GM15510 (cell line): ENCODE measurements at regions not wholly inside any gene's neighbourhood (a gene's known extent, or its start where the extent isn't known, plus 50 kb on each side); places are given as distances from the start of the nearest gene placed in this dataset.

ENCODE experiments used
- POLR2A ChIP-seq: IDR thresholded peaks from 3 replicates; pipeline ENCODE4 v1.6.1; 2011; ENCODE audit warnings: borderline replicate concordance; ENCODE audit not compliant: insufficient read length; ENCODE audit errors: extremely low read depth

DNA sequence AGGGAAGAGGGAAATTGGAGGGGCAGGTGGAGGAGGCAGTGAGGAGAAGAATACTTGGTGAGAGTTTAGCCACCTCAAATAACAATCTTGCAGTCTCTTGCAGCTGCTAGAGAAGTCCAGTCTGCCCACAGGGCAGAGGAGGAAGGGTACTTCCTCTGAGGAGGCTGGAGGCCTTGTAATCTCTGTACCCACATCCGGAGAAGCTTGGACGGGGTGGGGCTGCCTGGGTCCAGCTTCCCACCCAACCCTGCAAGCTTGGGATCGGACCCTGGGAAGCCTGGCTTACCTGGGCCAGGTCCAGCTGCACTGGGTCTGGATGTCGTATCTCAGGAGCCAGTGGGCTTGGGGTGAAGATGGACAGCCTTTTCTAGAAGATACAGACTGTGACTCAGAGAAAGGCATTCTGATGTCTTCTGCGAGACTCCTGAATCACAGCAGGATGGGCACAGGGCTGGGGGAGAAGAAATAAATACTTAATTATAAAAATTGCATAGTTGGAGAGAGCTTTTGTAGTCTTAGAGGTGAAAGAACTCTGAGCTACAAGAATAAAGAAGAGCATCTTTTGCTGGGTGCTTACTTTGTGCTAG is 111.8 kb upstream of the JUN start:
- TF ChIP-seq POLR2A: no peak

DNA sequence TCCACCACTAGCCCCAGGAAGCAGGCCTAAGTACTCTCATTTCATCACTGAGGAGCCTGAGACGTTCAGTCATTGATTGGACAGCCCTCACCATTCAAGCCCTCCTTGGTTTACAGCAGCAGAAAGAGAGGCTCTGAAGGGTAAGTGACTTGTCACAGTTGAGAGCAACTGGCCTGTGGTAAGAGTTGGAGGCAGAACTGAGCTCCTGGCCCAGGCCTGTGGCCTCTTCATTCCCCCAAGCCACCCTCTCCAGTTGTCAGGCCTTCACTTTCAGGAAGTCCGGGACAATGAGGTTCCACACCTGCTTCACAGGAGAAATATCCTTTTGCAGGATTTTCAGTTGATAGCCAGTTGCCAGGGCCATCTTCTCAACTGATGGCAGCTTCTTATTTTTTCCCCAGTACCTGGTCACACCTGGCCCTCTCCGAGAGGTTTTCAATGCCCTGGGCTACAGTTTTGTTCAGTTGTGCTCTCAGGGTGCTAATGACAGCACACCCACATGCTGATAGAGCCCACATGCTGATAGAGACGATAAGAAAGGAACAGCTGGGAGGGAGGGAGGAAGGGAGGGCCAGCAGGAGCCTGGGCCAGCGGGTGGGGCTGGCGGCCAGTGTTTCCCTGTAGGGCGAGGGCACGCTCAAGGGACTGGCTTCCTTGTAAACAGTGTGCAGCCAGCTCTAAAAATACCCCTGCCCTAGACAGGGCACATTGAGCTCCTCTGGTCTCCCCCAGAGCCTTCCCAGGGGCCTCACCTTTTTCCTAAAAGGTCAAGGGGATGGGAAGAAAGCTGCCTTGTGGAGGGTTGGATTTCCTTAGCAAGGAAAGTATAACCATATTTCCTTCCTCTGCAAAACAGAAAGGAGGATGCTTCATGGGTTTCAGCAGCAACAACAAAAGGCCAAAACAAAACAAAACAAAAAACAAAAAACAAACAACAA is 112.7 kb upstream of the JUN start:
- no peak for TF ChIP-seq POLR2A

DNA sequence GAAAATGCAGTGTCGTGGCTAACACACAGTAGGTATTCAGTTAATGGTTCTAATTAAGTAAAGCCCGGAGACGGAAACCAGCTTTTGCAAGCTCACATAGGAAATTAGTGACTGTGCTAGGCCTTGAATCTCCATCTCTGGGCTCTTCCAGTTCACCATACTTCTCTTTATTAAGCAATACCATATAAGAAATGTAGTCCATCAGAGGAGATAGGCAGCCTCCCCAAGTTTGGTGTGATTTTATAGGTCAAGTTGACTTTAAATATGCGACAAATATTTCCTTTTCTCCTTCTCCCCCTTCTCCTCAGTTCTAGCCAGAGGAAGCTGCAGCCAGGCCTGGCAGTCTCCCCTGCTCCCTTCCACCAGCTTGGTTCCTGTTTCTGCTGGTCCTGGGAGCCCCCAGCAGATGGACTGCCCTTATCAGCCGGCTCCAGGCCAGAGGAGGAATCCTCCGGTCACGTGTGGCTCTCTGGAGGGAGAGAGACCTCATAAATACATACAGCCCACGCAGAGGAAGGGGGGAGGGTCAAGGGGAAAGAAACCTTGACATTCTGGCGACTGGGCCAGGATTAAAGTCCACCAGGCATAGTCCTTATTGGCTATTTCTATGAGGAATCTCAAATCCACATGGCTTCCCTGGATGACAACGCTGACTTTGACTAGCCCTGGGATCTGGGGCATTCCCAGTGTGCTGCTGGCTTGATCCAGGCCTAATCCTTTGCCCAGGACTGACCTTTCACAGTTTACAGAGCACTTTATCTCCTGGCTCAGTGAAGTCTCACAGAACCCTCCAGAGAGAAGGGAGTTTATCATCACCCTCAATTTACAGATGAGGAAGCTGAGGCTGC is 115.1 kb upstream of the JUN start:
- no peak for TF ChIP-seq POLR2A

DNA sequence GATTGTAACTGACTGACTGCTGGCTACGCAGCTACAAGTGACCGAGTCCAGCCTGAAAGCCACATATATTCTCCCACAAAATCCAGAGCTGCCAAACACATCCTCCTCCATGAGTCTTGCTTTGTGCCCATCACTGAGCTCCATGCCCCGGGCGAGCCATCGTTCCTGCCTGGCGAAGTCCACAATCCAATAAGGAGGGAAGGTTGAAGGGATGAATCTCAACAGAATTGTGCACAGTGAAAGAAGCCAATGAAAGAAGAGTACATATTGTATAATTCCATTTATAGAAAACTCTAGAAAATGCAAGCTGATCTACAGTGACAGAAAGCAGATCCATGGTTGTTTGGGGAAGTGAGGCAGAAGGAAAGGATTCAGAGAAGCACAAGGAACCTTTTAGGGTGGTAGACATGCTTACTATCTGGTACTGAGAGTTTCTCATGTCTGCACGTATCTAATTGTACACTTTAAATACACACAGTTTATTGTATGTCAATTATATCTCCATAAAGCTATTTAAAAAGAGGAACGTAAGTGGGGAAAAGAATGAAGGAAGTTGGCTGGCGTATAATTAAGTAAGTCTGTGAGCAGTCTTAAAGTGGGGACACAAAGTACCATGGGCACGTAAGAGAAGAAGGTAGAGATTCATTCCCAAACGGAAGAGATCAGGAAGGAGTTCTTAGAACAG is 115.9 kb upstream of the JUN start:
- TF ChIP-seq POLR2A: no peak

DNA sequence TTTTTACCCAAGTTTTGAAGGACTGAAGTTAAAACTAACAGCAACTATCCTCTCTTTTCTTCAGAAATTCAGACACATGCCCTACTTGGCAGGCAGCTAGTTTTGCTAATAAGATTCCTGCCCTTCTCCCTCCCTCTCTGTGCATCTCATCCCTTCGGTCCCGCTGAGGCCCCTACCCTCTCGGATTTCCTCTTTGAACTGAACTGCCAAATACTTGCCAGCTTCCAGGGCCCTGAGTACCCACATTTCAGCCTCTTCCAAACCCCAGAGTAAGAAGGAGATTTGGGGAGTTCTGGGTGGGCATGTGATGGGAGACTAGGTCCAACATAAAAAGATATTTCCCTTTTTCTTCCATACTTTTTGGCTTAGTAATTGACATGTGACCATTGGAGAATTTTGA is 116.5 kb upstream of the JUN start:
- TF ChIP-seq POLR2A: no peak

DNA sequence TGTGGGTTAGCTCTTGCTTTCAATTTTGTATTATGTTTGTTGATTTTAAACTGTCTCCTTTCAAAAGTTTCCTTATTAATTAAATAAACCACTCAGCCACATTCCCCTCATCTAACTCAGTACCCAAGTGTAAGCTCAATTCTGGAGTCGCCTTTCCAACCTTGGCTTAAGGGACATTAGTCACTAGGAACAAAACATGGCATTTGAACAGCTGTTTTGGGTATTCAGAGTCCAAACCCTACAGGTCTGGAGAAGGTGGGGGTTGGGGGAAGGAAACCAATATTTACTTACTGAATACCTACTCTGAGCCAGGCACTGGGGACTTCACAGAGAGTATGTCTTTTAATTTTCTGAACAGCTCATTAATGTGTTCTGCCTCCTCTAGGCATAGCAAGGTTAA is 117.2 kb upstream of the JUN start:
- TF ChIP-seq POLR2A: no peak

DNA sequence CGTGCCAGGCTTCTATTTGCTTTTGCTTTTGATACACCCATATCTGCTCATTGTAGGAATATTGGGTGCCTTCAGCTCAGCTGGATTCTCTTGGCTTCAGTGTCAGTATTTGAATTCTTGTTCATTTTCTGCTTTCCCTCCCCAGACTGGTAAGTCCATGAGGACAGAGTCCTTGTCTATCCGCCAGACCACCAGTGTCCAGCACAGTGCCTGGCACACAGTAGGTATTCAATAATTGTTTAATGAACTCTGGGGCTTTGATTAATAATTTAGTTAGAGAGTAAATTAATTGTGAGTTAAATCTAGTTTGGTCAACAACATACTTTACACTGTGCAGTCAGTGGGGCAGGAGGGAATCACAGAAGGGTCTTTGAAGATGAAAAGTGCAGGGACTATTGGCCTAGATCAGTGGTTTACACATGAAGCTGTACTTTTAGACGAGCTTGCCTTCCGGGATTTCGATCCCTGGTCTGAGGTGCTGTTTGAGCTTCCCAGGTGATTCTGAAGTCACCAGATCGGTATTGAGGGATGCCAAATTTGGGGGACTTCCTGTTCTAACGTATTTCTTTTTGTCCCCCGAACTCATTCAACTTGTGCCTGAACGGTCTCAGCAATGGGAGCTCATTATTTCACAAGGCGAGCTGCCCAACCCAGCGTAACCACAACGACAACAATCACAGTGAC is 119.1 kb upstream of the JUN start:
- TF ChIP-seq POLR2A: no peak

DNA sequence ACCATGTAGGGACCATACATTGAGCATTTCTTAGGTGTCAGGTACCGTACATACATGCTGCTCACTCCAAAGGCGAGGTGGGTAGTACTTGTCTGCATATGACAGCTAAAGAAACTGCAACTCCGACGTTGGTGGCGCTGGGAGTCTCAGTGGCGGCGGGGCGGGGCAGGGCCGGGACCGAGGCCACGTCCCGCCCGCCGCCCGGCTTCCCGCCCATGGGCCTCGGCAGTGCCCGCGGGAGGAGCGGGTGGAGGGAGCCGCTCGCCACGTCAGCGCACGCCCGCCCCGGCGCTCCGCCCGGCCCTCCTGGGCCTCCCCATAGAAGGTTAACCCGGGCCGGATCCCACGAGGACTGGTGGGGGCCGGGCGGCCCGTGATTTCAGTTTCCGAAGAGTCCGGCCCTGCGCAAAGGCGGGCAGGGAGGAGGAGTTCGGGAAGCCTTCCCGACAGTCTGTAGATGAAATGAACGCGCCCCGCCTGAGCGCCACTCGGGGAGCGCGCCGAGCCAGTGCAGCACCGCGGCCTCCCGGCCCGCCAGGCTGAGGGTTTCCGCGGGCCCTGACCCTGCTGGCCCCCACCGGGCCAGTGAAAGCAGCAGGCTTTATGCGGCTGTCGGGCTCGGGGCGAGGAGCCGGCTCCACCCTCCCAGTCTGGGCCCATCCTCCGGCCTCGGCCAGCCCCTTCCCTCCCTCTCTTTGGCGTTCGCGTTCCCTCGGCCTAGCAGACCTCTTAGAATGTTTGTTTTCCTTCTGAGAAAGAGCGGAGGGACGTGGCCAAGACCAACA is 119.9 kb upstream of the JUN start:
- TF ChIP-seq POLR2A: peak; percentile 52

DNA sequence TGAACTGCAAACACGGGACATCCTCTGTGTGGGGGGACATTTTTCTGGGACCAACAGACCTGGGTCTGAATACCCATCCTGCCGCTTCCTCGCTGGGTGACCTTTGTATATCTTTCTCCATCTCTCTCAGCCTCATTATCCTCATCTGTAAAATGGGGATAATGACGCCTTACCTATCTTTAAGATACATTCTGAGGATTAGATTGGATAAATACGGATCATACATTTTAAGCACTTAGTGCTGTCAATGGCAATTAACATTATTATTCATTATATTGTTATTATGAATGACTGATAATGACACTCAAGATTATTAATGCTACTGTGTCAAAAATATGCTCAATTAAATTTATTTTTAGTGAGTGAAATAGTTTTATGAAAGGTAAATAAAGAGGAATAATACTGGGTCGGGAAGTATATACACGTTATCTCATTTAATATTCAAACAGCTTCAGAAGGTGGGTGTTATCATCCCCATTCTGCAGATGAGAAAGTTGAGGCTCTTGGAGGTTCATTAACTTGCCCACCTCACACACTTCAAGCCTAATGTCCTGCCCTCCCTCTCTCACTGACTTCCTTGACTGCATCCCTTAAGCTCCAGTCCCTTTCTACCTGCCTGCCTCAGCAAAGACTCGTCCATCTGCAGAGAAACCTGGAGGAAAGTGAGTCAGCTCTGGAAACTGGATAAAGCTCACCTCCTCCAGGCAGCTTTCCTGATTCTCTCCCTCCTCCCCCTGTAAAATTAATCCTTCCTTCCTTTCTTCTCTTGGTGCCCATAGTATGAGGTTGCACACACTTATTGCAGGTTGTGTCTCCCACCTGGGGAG is 120.7 kb upstream of the JUN start:
- TF ChIP-seq POLR2A: no peak

DNA sequence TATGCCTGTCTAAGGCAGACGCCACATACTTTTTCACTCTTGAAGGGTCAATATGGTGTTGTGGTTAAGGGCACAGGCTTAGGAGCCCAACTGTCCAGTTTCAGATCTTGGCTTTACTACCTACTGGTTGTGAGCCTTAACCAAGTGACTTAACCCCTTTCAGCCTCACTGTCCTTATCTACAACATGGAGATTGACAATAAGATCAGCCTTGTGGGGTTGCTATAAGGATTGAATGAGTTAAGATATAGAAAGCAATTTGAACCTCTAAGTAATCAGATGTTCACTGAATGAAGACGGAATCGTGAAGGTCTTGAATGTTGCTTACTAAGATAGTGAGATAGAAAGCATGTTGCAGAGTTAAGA is 121.3 kb upstream of the JUN start:
- no peak for TF ChIP-seq POLR2A

DNA sequence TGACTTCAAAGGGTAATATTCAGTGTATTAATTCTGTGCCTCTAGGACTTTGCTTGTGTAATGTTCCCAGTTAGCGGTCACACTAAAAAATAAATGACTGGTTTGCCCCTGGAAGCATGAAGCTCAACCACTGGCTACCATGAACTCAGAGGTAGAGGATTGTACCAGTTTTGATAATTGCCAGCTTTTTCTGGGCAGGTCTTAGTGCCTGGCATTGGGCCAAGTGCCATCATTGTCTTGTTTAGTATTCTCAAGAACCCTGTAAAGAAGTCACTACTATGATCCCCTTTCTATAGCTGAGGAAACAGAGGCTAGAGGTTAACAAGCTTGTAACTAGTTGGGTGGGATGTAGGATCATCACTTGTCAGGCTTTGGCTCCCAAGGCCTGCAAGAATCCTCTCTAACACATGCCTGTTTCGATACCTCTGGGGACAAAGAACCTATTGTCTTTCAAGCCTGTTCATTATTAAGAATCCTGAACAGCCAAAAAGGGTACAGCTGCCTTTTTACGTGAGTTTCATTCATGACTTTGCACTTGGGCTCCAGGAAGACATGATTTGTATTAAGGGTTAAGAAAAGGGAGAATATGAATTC is 121.9 kb upstream of the JUN start:
- TF ChIP-seq POLR2A: no peak

DNA sequence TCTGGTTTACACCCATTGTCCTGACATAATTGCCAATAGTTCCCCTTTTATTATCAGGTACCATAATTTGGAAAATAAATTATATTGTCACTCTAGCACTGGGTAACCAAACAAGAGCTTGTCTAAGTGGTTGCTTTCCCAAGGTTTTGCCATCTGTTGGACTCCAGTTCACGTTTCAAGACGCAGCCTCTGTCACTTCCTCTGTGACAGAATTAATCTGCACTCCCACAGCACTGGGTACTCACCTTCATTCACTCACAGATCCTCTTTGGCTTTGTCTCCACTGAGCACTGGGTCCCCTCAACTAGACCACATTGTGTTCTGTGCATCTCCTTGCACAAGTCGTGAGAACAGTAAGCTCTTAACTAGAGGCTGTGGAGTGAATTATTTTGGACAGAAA is 123.6 kb upstream of the JUN start:
- no peak for TF ChIP-seq POLR2A

DNA sequence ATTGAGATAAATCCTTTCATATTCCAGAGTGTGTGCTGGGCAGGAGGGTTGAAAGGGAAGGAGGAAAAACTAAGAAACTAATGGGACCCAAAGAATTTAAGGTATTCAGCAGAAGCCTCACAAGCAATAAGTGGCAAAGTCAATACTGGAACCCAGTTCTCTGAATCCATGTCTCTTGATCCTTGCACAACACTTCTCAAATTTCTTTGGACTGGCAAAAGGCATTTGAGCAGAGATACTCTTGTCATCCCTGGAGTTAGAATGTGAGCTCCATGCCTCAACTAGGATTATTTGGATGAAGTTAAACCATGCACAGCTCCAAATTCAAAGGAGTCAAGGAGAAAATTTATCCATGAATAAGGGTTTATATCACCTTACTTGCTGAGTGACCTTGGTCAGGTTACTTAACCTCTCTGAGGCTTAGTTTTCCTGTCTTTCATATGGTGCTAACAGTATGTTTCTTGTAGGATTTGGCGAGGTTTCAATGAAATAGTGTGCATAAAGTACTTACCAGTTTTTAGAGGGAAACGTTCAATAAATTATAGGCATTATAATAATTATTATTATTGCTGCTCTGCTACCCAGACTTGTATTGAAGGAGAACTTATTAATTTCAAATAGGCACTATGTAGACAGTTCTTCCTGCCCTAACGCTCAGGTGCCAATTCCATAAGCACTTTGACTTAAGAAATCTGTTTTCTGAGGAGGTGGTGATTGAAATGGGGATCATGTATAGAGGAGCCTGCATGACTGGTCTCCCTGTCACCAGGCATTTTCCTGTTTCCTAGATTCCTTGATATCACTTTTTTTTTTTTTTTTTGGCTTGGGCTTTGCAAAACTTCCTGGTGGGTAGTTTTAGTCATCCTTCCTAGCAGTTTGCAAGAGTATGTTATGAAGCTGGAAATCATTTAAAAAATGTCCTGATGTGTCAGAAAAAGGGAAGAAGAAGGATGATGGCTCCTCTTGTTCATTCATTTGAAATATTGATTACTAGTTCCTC is 125.0 kb upstream of the JUN start:
- TF ChIP-seq POLR2A: no peak
